ENCODE measurements at regions not wholly inside any gene's neighbourhood (a gene's known extent, or its start where the extent isn't known, plus 50 kb on each side); places are given as distances from the start of the nearest gene placed in this dataset.

DNA sequence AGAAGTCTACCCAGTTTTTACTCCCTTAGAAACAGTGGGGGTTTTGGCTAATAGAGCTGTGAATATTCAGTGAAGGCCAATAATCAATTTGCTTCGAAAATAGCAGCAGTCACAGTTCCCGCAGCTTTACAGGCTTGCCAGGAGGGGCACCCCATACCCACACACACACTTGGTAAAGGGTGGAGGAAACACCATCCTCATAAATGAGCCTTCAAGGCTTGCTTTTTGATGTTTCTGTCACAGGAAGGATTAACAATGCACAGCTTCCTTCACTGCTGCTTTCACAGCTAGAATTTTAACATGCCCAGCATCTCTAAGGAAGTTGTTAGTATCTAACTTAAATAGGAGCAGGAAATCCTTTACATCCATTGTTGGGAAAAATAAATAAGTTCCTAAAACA, 1247.5 kb upstream of the C9orf72 start:
- no peak overlapping the region for H2BK5ac ChIP-seq (ENCODE audit: insufficient read length, low read length)
- peaks cover 2 to 11% of the 10 kb centered on the region in 2 experiments; a peak in 3 of 5 replicates for H3K9me3 Mint-ChIP-seq
- no peaks in the 10 kb centered on the region for H3K9me3 ChIP-seq (ENCODE audit: control insufficient read depth, low read depth, low read length)
- peaks cover 13% of the 10 kb centered on the region; the same call in 1 of the 2 replicates for H3K4me1 ChIP-seq (ENCODE audit: insufficient read depth, low read length)
- H3K79me1 ChIP-seq (ENCODE audit: insufficient read depth, low read depth, low read length, poor library complexity, severe bottlenecking) = no peaks in the 10 kb centered on the region
- H2BK12ac ChIP-seq (ENCODE audit: insufficient read length, low read depth, low read length) = no peak overlapping the region
- peak overlapping the region in 1 of 3 experiments; percentile 95; a peak in 4 of 7 replicates for H3K27ac Mint-ChIP-seq
- no peak overlapping the region for H2BK20ac ChIP-seq (ENCODE audit: low read depth, low read length, poor library complexity, severe bottlenecking)
- WGBS (ENCODE audit: extremely low coverage, insufficient read length, low lambda C conversion rate) = no CpG with 5 or more reads among the region's 2 CpGs
- TF ChIP-seq, protein P1, sequence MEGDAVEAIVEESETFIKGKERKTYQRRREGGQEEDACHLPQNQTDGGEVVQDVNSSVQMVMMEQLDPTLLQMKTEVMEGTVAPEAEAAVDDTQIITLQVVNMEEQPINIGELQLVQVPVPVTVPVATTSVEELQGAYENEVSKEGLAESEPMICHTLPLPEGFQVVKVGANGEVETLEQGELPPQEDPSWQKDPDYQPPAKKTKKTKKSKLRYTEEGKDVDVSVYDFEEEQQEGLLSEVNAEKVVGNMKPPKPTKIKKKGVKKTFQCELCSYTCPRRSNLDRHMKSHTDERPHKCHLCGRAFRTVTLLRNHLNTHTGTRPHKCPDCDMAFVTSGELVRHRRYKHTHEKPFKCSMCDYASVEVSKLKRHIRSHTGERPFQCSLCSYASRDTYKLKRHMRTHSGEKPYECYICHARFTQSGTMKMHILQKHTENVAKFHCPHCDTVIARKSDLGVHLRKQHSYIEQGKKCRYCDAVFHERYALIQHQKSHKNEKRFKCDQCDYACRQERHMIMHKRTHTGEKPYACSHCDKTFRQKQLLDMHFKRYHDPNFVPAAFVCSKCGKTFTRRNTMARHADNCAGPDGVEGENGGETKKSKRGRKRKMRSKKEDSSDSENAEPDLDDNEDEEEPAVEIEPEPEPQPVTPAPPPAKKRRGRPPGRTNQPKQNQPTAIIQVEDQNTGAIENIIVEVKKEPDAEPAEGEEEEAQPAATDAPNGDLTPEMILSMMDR (conservative IDR thresholded peaks at IDR 0.05) = peak; percentile 51
- H3K36me3 Mint-ChIP-seq (ENCODE audit: insufficient read depth in 1 of 3, low read depth in 3 of 3) = peaks cover 0 to 13% (median 11%) of the 10 kb centered on the region in 3 experiments; a peak in 4 of 7 replicates
- no peaks in the 10 kb centered on the region for H3K79me2 ChIP-seq (ENCODE audit: insufficient read depth, low read length)
- no peak overlapping the region for H3K4me2 ChIP-seq (ENCODE audit: insufficient read depth, insufficient read length, low read length)
- no peak overlapping the region for H2AK5ac ChIP-seq (ENCODE audit: insufficient read length, low read length)
- no peak overlapping the region for H2BK120ac ChIP-seq (ENCODE audit: low read depth, low read length, poor library complexity, severe bottlenecking)
- no peaks in the 10 kb centered on the region for H3K23me2 ChIP-seq (ENCODE audit: insufficient read length, low read depth, low read length, poor library complexity, severe bottlenecking)
- no peak overlapping the region for H3K4ac ChIP-seq (ENCODE audit: low read depth, low read length)
- peaks cover 38 to 42% of the 10 kb centered on the region in 2 experiments for H3K4me1 Mint-ChIP-seq
- no peak overlapping the region for H4K5ac ChIP-seq (ENCODE audit: insufficient read length, low read depth, low read length)
- no peak overlapping the region for H3K14ac ChIP-seq (ENCODE audit: insufficient read depth, low read length)
- no peak overlapping the region for H4K8ac ChIP-seq (replicated peaks; ENCODE audit: insufficient read length, low read depth, low read length)
- H3K9ac ChIP-seq (ENCODE audit: extremely low read depth, insufficient read length, low read length) = no peak overlapping the region
- H3K4me3 Mint-ChIP-seq = no peak overlapping the region
- H2BK15ac ChIP-seq (ENCODE audit: low read depth, low read length) = no peak overlapping the region
- no peak overlapping the region for H3K27ac ChIP-seq (ENCODE audit: insufficient read length, low read depth, low read length)
- H3K18ac ChIP-seq (ENCODE audit: insufficient read length, low read depth, low read length) = no peak overlapping the region
- no peak overlapping the region for H3K23ac ChIP-seq (ENCODE audit: insufficient read length, low read depth, low read length)
- no peak overlapping the region for H4K91ac ChIP-seq (ENCODE audit: insufficient read length, low read depth, low read length)
- no peak overlapping the region for H3T11ph ChIP-seq (ENCODE audit: low read length)
- H3K27me3 Mint-ChIP-seq (ENCODE audit: low read depth) = no peaks in the 10 kb centered on the region; the same call in 1 of the 2 replicates
- no peaks in the 10 kb centered on the region for H3K27me3 ChIP-seq (ENCODE audit: insufficient read depth, low read length)
- H2AFZ ChIP-seq (ENCODE audit: low read length) = no peak overlapping the region
- H3K56ac ChIP-seq (ENCODE audit: insufficient read length, low read depth, low read length) = no peak overlapping the region
- DNase-seq = peak; percentile 41
- no peaks in the 10 kb centered on the region for H4K20me1 ChIP-seq (ENCODE audit: control insufficient read depth, insufficient read depth, insufficient read length)

Data from H9 (cell line).